ENCODE measurements at regions not wholly inside any gene's neighbourhood (a gene's known extent, or its start where the extent isn't known, plus 50 kb on each side); places are given as distances from the start of the nearest gene placed in this dataset.

- no peaks in the 10 kb centered on the region for H3K79me2 ChIP-seq (ENCODE audit: insufficient read depth, low read length)
- no peak overlapping the region for H3K27ac ChIP-seq (ENCODE audit: low read depth, low read length)
- H3K4me2 ChIP-seq (ENCODE audit: low read length) = no peak overlapping the region
- POLR2A ChIA-PET = no interaction called here
- H3K4me1 ChIP-seq (ENCODE audit: control insufficient read depth in 1 of 2, insufficient read depth in 2 of 2, low read length in 2 of 2) = no peaks in the 10 kb centered on the region
- intact Hi-C loops (cut with micrococcal nuclease) = no loop called here
- H3K9me3 ChIP-seq (ENCODE audit: control insufficient read depth in 1 of 2, insufficient read depth in 1 of 2, low read depth in 1 of 2, low read length in 2 of 2) = no peaks in the 10 kb centered on the region
- H3K9me2 ChIP-seq (ENCODE audit: insufficient read depth) = no peaks in the 10 kb centered on the region
- BruUV-seq (replicated peaks) = no TSS peak
- no peaks in the 10 kb centered on the region for H3K36me3 ChIP-seq (ENCODE audit: control insufficient read depth in 1 of 2, insufficient read depth in 2 of 2, low read length in 2 of 2)
- H2AFZ ChIP-seq (ENCODE audit: low read depth, low read length, poor library complexity, severe bottlenecking) = no peak overlapping the region
- H3K9ac ChIP-seq (ENCODE audit: low read length) = no peak overlapping the region
- no peak for TF ChIP-seq ELF1 (IDR thresholded peaks at IDR 0.05; ENCODE audit: borderline replicate concordance, low read depth)
- no peak for TF ChIP-seq ZBTB33 (IDR thresholded peaks at IDR 0.05; ENCODE audit: extremely low read depth, insufficient replicate concordance, low read length)
- no peak for TF ChIP-seq EZH2phosphoT487 (IDR thresholded peaks at IDR 0.05; ENCODE audit: borderline replicate concordance)
- TF ChIP-seq POLR2A (IDR thresholded peaks at IDR 0.05; ENCODE audit: borderline replicate concordance, extremely low read depth, insufficient read depth, insufficient read length) = no peak
- no peak overlapping the region for H3K4me3 ChIP-seq (replicated peaks in 1 of 2; ENCODE audit: low read depth in 1 of 2, low read length in 2 of 2)
- no peak for DNase-seq (ENCODE audit: low read depth, low spot score)
- CTCF ChIA-PET = no interaction called here
- H4K20me1 ChIP-seq (ENCODE audit: insufficient read depth) = no peaks in the 10 kb centered on the region; the same call in 1 of the 2 replicates
- no peaks in the 10 kb centered on the region for H3K27me3 ChIP-seq (ENCODE audit: insufficient read depth, low read length)
- RAD21 ChIA-PET (ENCODE audit: low non-redundant PET in 1 of 2, low total read pairs in 2 of 2, uncharacterized antibody in 2 of 2, unreplicated experiment in 2 of 2) = no interaction called here
- no peak for ATAC-seq
Measured at GRCh38 chr7:42380401-42380800, 143.4 kb upstream of the GLI3 start.

GRCh38 chr7:42378149-42378548, 141.1 kb upstream of the GLI3 start:
- Histone ChIP-seq H3K79me2 (ENCODE audit: insufficient read depth, low read length) (no peaks in the 10 kb centered on the region), H3K27me3 (ENCODE audit: insufficient read depth, low read length) (no peaks in the 10 kb centered on the region), H3K27ac (ENCODE audit: low read depth, low read length) (no peak overlapping the region), H3K4me3 (replicated peaks in 1 of 2; ENCODE audit: low read depth in 1 of 2, low read length in 2 of 2) (no peak overlapping the region), H3K36me3 (ENCODE audit: control insufficient read depth in 1 of 2, insufficient read depth in 2 of 2, low read length in 2 of 2) (no peaks in the 10 kb centered on the region), H3K4me1 (ENCODE audit: control insufficient read depth in 1 of 2, insufficient read depth in 2 of 2, low read length in 2 of 2) (no peaks in the 10 kb centered on the region), H3K9me2 (ENCODE audit: insufficient read depth) (no peaks in the 10 kb centered on the region), H2AFZ (ENCODE audit: low read depth, low read length, poor library complexity, severe bottlenecking) (no peak overlapping the region), H4K20me1 (ENCODE audit: insufficient read depth) (no peaks in the 10 kb centered on the region), H3K9me3 (ENCODE audit: control insufficient read depth in 1 of 2, insufficient read depth in 1 of 2, low read depth in 1 of 2, low read length in 2 of 2) (no peaks in the 10 kb centered on the region), H3K9ac (ENCODE audit: low read length) (no peak overlapping the region), H3K4me2 (ENCODE audit: low read length) (no peak overlapping the region)
- DNase-seq (ENCODE audit: low read depth, low spot score) = no peak
- POLR2A ChIA-PET = no interaction called here
- no peak for ATAC-seq
- CTCF ChIA-PET = no interaction called here
- no TSS peak for BruUV-seq (replicated peaks)
- RAD21 ChIA-PET (ENCODE audit: low non-redundant PET in 1 of 2, low total read pairs in 2 of 2, uncharacterized antibody in 2 of 2, unreplicated experiment in 2 of 2) = no interaction called here
- intact Hi-C loops (cut with micrococcal nuclease) = no loop called here
- TF ChIP-seq EZH2 (IDR thresholded peaks at IDR 0.05) (no peak), ZBTB33 (IDR thresholded peaks at IDR 0.05; ENCODE audit: extremely low read depth, insufficient replicate concordance, low read length) (no peak), ATF3 (IDR thresholded peaks at IDR 0.05) (no peak), CEBPB (IDR thresholded peaks at IDR 0.05; ENCODE audit: low read depth) (no peak), CTCF (IDR thresholded peaks at IDR 0.05 in 2 of 3, conservative IDR thresholded peaks at IDR 0.05 in 1 of 3; ENCODE audit: borderline replicate concordance in 1 of 3, insufficient read depth in 1 of 3, low read depth in 2 of 3, low read length in 2 of 3) (no peak), ZNF274 (IDR thresholded peaks at IDR 0.05; ENCODE audit: low read depth, low read length) (no peak), EGR1 (IDR thresholded peaks at IDR 0.05; ENCODE audit: low read depth) (no peak)
